ENCODE measurements at regions not wholly inside any gene's neighbourhood (a gene's known extent, or its start where the extent isn't known, plus 50 kb on each side); places are given as distances from the start of the nearest gene placed in this dataset.

- no peak for TF ChIP-seq CTCF (IDR thresholded peaks at IDR 0.05)
- TF ChIP-seq POLR2A (IDR thresholded peaks at IDR 0.05), result no peak
These were observed 68.6 kb upstream of the ACTBL2 start for GRCh38 chr5:57551251-57551650.
